GM13976 (cell line): ENCODE measurements at regions not wholly inside any gene's neighbourhood (a gene's known extent, or its start where the extent isn't known, plus 50 kb on each side); places are given as distances from the start of the nearest gene placed in this dataset.
"Not testable (repeated sequence)": the region's sequence is repeated elsewhere in the genome, so short reads cannot be mapped to it uniquely, and the experiment has no call there.

Experiments used
- DNase-seq: peaks from one replicate; pipeline ENCODE4 v3.0.0; 2012; ENCODE audit warnings: low spot score
- CTCF ChIP-seq: IDR thresholded peaks from 2 replicates; pipeline ENCODE4 v1.5.1; 2012; ENCODE audit warnings: borderline replicate concordance, mild to moderate bottlenecking; ENCODE audit not compliant: insufficient read depth; ENCODE audit errors: extremely low read depth, missing control alignments, control extremely low read depth
- in situ Hi-C: fragments of 300-500 bp; cut with MboI; formaldehyde crosslinking; loops from one replicate; pipeline ENCODE4 v1.12.0; 2022; ENCODE audit warnings: low sequenced_read_pairs, mixed read lengths, inconsistent platforms; ENCODE audit not compliant: unreplicated experiment

DNA sequence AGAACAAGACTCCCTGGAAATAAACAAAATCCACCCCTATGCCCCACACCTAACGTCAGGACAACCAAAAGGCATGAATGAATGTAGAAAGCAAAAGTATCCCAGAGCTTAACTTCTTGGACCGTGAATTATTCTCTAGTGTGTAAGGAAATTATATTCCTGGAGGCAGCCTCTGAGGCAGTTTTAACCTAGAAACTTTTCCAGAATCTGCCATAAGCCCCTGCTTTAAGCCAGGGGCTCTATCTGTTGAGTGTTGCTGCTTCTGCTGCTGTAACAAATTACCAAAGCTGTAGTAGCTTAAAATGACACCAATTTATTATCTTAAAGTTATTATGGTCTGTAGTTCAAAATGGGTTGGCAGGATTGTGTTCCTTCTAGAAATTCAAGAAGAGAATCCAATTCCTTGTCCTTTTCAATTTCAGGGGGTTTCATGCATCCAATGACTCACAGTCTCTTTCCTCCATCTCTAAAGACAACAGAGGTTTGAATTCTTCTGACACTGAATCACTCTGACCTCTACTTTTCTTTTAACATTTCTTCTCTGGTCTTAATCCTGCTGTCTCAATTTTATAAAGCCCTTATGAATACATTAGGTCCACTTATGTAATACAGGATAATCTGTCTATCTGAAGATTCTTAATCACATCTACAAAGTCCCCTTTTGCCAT, 242.7 kb downstream of the ATXN7L3B start:
- TF ChIP-seq CTCF = no peak
- DNase-seq = no peak
- in situ Hi-C loops = no loop called here

- in situ Hi-C loops, DNase-seq: not testable (repeated sequence)
Measured at GRCh38 chr12:74780850-74781241, 243.2 kb downstream of the ATXN7L3B start.

GRCh38 chr12:74781991-74782485, 244.4 kb downstream of the ATXN7L3B start:
- in situ Hi-C loops = no loop called here
- TF ChIP-seq CTCF = no peak
- DNase-seq = no peak

DNA sequence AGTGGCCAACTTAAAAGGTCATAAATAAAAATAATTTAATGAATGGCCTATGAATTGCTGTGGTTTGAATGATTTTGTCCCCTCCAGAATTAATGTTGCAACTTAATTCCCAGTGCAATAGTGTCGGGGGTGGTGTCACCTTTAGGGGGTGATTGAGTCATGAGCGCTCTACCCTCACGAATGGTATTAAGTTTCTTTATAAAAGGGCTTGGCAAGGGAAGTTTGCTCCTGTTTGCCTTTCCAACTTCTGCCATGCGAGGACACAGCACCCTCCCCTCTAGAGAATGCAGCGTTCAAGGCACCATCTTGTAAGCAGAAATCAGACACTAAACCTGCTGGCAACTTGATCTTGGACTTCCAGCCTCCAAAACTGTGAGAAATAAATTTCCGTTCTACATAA, 253.3 kb downstream of the ATXN7L3B start:
- no peak for TF ChIP-seq CTCF
- in situ Hi-C loops = no loop called here

DNA sequence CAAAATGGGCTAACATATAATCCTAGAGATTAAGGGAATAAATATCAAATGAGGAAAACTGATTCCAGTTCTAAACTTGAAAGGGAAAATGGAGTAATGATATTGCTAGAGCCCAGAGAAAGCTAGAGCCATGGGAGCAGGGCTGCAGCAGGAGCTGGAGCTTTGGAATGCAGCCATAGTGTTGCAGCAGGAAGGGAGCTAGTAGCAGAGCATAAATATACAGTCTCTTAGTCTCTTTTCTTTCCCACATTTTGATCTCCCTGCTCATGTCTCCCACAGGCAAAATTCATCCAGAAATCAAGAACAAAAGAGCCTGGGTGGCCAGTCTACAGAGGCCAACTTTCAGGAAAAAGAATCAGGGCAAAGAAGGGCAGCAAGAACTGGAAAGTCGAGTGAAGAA, 253.7 kb downstream of the ATXN7L3B start:
- in situ Hi-C loops = no loop called here
- DNase-seq = no peak
- no peak for TF ChIP-seq CTCF

More for the DNA sequence above, 253.3 kb downstream of the ATXN7L3B start:
- no peak for DNase-seq

GRCh38 chr12:74794522-74794921, 256.9 kb downstream of the ATXN7L3B start:
- no peak for TF ChIP-seq CTCF
- in situ Hi-C loops = no loop called here
- no peak for DNase-seq

- no peak for TF ChIP-seq CTCF
- in situ Hi-C loops = no loop called here
- no peak for DNase-seq
Measured at GRCh38 chr12:74801625-74802024, 264.0 kb downstream of the ATXN7L3B start.
